ENCODE measurements at regions not wholly inside any gene's neighbourhood (a gene's known extent, or its start where the extent isn't known, plus 50 kb on each side); places are given as distances from the start of the nearest gene placed in this dataset.

DNA sequence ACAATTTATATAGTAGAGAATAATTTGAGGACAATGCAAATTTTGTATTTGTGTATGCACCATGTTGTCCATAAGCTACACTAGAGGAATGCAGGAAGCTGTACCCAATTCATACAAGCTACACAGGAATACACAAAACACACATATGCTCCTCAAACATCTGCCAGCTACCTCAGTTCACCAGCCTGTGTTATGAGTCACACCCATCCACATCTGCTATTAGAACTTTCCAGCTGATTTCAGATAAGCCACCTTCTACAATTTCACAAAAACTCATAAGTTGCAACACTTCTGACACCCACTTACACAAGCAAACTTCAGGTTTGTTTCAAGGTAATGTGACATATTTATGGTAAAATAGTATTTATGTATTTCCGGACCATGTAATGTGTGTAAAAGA, 438.9 kb downstream of the SATB2 start (continued):
- TF ChIP-seq, protein P1, sequence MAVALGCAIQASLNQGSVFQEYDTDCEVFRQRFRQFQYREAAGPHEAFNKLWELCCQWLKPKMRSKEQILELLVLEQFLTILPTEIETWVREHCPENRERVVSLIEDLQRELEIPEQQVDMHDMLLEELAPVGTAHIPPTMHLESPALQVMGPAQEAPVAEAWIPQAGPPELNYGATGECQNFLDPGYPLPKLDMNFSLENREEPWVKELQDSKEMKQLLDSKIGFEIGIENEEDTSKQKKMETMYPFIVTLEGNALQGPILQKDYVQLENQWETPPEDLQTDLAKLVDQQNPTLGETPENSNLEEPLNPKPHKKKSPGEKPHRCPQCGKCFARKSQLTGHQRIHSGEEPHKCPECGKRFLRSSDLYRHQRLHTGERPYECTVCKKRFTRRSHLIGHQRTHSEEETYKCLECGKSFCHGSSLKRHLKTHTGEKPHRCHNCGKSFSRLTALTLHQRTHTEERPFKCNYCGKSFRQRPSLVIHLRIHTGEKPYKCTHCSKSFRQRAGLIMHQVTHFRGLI (tag by site-specific recombination; IDR thresholded peaks at IDR 0.05): no peak
- TF ChIP-seq ZNF510 (tag by site-specific recombination; IDR thresholded peaks at IDR 0.05; ENCODE audit: insufficient replicate concordance): no peak
- no peak for TF ChIP-seq SCRT1 (tag by site-specific recombination; IDR thresholded peaks at IDR 0.05; ENCODE audit: borderline replicate concordance)
- TF ChIP-seq, protein P2, sequence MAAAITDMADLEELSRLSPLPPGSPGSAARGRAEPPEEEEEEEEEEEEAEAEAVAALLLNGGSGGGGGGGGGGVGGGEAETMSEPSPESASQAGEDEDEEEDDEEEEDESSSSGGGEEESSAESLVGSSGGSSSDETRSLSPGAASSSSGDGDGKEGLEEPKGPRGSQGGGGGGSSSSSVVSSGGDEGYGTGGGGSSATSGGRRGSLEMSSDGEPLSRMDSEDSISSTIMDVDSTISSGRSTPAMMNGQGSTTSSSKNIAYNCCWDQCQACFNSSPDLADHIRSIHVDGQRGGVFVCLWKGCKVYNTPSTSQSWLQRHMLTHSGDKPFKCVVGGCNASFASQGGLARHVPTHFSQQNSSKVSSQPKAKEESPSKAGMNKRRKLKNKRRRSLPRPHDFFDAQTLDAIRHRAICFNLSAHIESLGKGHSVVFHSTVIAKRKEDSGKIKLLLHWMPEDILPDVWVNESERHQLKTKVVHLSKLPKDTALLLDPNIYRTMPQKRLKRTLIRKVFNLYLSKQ (tag by site-specific recombination; IDR thresholded peaks at IDR 0.05; ENCODE audit: borderline replicate concordance): no peak

- no peak overlapping the region for H3K27ac ChIP-seq (ENCODE audit: extremely low read depth, low read depth, low read length)
- POLR2A ChIA-PET: no interaction called here
- CTCF ChIA-PET: no interaction called here
- H3K36me3 ChIP-seq (ENCODE audit: control insufficient read depth in 2 of 2, insufficient read depth in 1 of 2, low read length in 2 of 2): no peaks in the 10 kb centered on the region
- no peak overlapping the region for H3K4me3 ChIP-seq (ENCODE audit: low read depth, low read length)
- TF ChIP-seq ZNF560 (tag by site-specific recombination; IDR thresholded peaks at IDR 0.05; ENCODE audit: borderline replicate concordance) (no peak), ZNF843 (tag by site-specific recombination; IDR thresholded peaks at IDR 0.05) (no peak), ZNF621 (tag by site-specific recombination; IDR thresholded peaks at IDR 0.05) (no peak), KLF8 (tag by site-specific recombination; IDR thresholded peaks at IDR 0.05) (no peak), ZNF16 (tag by site-specific recombination; IDR thresholded peaks at IDR 0.05; ENCODE audit: low read depth) (no peak), ZSCAN23 (tag by site-specific recombination; IDR thresholded peaks at IDR 0.05) (no peak), ZNF311 (tag by site-specific recombination; IDR thresholded peaks at IDR 0.05; ENCODE audit: borderline replicate concordance) (no peak), ZNF837 (tag by site-specific recombination; IDR thresholded peaks at IDR 0.05) (no peak), ZNF292 (tag by site-specific recombination; IDR thresholded peaks at IDR 0.05; ENCODE audit: borderline replicate concordance, low read depth) (no peak), ZNF174 (tag by site-specific recombination; IDR thresholded peaks at IDR 0.05) (no peak), ZNF121 (tag by site-specific recombination; IDR thresholded peaks at IDR 0.05) (no peak), ZNF302 (tag by site-specific recombination; IDR thresholded peaks at IDR 0.05; ENCODE audit: low read depth) (no peak), ZNF112 (tag by site-specific recombination; IDR thresholded peaks at IDR 0.05) (no peak), WT1 (tag by site-specific recombination; IDR thresholded peaks at IDR 0.05) (no peak), ZNF707 (tag by site-specific recombination; IDR thresholded peaks at IDR 0.05) (no peak), ZNF600 (tag by site-specific recombination; IDR thresholded peaks at IDR 0.05) (no peak), OSR2 (tag by site-specific recombination; IDR thresholded peaks at IDR 0.05) (no peak), ZNF785 (tag by site-specific recombination; IDR thresholded peaks at IDR 0.05) (no peak), ZNF558 (tag by site-specific recombination; IDR thresholded peaks at IDR 0.05) (no peak)
- TF ChIP-seq, protein P3, sequence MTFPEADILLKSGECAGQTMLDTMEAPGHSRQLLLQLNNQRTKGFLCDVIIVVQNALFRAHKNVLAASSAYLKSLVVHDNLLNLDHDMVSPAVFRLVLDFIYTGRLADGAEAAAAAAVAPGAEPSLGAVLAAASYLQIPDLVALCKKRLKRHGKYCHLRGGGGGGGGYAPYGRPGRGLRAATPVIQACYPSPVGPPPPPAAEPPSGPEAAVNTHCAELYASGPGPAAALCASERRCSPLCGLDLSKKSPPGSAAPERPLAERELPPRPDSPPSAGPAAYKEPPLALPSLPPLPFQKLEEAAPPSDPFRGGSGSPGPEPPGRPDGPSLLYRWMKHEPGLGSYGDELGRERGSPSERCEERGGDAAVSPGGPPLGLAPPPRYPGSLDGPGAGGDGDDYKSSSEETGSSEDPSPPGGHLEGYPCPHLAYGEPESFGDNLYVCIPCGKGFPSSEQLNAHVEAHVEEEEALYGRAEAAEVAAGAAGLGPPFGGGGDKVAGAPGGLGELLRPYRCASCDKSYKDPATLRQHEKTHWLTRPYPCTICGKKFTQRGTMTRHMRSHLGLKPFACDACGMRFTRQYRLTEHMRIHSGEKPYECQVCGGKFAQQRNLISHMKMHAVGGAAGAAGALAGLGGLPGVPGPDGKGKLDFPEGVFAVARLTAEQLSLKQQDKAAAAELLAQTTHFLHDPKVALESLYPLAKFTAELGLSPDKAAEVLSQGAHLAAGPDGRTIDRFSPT (tag by site-specific recombination; IDR thresholded peaks at IDR 0.05): no peak
- H3K9me3 ChIP-seq (ENCODE audit: control insufficient read depth, insufficient read depth, low read depth, low read length): no peaks in the 10 kb centered on the region
- H3K4me1 ChIP-seq (ENCODE audit: control insufficient read depth, insufficient read depth, low read length): no peaks in the 10 kb centered on the region
Observed at GRCh38 chr2:199015072-199015471, 442.7 kb downstream of the SATB2 start.
